ENCODE measurements at regions not wholly inside any gene's neighbourhood (a gene's known extent, or its start where the extent isn't known, plus 50 kb on each side); places are given as distances from the start of the nearest gene placed in this dataset.

DNA sequence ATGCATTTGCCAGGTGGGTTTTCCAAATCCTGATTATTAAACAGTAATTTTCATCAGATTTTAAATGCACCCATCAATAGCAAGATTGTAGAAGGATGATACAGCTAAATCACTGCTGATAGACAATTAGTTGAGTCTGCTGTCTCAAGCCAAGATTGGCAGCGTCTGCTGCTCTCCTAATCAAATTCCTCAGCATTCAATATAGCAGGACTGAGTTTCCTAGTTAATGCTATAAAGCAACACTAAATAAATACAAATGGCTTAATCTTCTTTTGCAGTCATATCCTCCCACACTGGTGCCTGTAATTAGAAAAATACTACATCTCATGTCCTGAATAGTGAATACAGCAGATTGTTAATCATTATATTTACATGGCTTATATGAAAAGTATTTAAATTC, 1028.8 kb downstream of the ADGRL2 start:
- DNase-seq (ENCODE audit: low read depth) = no peak
- TF ChIP-seq, protein P1, sequence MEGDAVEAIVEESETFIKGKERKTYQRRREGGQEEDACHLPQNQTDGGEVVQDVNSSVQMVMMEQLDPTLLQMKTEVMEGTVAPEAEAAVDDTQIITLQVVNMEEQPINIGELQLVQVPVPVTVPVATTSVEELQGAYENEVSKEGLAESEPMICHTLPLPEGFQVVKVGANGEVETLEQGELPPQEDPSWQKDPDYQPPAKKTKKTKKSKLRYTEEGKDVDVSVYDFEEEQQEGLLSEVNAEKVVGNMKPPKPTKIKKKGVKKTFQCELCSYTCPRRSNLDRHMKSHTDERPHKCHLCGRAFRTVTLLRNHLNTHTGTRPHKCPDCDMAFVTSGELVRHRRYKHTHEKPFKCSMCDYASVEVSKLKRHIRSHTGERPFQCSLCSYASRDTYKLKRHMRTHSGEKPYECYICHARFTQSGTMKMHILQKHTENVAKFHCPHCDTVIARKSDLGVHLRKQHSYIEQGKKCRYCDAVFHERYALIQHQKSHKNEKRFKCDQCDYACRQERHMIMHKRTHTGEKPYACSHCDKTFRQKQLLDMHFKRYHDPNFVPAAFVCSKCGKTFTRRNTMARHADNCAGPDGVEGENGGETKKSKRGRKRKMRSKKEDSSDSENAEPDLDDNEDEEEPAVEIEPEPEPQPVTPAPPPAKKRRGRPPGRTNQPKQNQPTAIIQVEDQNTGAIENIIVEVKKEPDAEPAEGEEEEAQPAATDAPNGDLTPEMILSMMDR (IDR thresholded peaks at IDR 0.05; ENCODE audit: insufficient read depth, low read depth, low read length, missing control alignments) = no peak
- no peak overlapping the region for H3K4me3 ChIP-seq (ENCODE audit: low read length)

DNA sequence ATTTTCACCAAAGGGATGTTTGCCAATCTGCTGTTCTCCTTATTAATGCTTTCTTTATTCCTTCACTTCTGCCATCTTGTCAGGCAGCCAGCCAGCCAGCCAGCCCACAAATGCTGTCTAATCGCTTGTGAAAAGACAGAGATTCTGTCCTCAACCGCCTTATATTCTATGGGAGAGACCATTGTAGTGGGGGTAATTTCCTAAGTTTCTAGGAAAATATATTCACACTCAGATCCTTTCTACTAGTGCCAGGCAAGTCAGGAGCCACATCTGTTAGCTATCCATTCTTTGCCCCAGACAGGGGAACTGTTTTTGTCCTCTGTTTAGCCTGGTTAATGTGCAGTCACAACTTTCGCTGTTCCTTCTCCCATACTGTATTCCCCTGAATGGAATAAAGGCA, 1023.1 kb downstream of the ADGRL2 start:
- no peak overlapping the region for H3K4me3 ChIP-seq (ENCODE audit: low read length)
- TF ChIP-seq, protein P1 (IDR thresholded peaks at IDR 0.05; ENCODE audit: insufficient read depth, low read depth, low read length, missing control alignments) = no peak
- DNase-seq (ENCODE audit: low read depth) = no peak

DNA sequence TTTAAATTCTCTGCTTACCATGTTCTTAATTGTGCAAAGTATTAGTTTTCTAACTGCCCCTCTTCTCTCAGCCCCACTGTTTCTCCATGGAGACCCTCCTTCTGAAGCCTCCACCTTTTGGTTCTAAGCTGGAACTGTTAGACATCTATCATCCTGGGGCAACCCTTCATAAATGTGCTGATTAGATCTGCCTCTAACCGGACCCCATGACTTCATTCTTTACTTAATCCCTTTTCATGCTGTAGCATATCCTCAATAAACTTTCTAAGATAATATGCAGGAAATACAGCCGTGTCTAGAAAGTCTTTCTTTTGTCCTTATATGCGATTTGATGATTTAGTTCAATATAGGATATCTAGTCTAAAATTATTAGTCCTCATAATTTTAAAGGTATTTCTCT, 1020.1 kb downstream of the ADGRL2 start:
- TF ChIP-seq, protein P1 (IDR thresholded peaks at IDR 0.05; ENCODE audit: insufficient read depth, low read depth, low read length, missing control alignments) = no peak
- H3K4me3 ChIP-seq (ENCODE audit: low read length) = no peak overlapping the region
- DNase-seq (ENCODE audit: low read depth) = no peak

DNA sequence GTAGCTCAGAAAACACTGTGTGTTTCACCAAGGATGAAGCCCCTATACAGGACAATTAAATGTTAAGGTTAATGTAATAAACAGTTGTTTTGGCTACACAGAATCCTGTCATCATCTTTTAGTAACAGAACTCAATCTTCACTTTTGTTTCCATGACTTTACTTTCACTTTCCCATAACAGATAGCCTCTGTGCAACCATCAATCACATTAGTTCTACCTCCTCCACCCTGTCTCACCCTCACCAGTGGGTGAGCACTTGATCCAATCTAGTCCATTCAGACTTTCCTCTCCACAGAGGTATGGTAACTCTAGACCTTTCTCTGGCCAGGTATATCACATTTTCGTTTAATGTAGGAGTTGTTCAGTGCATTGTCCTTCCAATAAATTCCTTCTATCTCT, 1018.5 kb downstream of the ADGRL2 start:
- no peak for DNase-seq (ENCODE audit: low read depth)
- no peak overlapping the region for H3K4me3 ChIP-seq (ENCODE audit: low read length)
- TF ChIP-seq, protein P1 (IDR thresholded peaks at IDR 0.05; ENCODE audit: insufficient read depth, low read depth, low read length, missing control alignments) = no peak

DNA sequence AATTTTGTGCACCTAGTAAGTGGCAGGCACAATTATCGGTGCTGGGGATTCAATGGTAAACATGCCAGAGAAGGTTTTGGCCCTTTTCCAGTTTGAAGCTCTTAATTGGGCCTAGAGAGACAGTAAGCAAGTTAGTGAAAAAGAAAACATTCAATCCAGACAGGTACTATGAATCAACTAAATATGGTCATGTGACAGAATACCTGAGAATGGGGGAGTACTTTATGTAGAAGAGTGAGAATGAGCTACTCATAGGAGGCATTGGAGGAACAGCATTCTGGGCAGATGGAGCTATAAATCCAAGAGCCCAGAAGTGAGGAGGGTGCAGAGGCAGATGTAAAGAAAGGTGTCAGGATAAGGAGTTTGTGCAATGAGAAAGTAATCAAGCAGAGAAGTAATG, 1017.9 kb downstream of the ADGRL2 start:
- TF ChIP-seq, protein P1 (IDR thresholded peaks at IDR 0.05; ENCODE audit: insufficient read depth, low read depth, low read length, missing control alignments) = no peak
- DNase-seq (ENCODE audit: low read depth) = peak; percentile 24

DNA sequence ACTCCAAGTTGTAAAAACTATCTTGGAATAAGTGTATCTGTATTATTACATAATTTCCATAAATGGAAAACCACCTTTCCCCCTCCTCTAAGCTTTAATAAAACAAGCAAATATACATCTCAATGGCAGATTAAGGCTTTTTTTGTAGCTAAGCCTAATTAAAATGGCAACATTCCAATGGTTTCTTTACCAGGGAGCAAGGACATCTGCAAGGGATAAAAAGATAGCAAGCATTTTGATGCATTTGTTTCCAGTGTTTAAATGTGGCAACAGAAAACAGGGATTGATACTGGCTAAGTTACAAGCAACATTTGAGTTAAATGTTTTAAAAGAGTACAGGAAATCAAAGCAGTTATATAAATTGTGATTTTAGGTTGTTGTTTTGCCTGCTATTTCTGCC, 1012.7 kb downstream of the ADGRL2 start:
- no peak for DNase-seq (ENCODE audit: low read depth)
- TF ChIP-seq, protein P1 (IDR thresholded peaks at IDR 0.05; ENCODE audit: insufficient read depth, low read depth, low read length, missing control alignments) = no peak
- H3K4me3 ChIP-seq (ENCODE audit: low read length) = no peak overlapping the region

More for the DNA sequence above, 1017.9 kb downstream of the ADGRL2 start:
- no peak overlapping the region for H3K4me3 ChIP-seq (ENCODE audit: low read length)

DNA sequence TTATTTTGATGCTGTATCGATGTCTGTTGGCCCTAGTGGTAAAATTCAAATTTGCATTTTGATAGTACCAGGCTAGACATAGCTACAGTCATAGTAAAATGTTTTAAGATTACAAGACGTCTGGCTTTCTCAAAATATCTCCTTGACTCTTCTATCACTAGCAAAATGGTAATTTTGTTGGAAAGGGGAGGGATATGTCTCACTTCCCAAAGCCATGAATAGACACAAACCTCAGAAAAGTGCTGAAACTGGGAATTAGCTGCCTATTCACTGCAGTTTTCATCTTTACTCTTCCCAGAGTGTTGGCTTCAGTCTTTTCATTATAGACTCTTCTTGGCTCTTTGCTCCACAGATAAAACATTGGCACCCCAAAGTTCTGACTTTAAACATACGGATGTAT, 1009.9 kb downstream of the ADGRL2 start:
- TF ChIP-seq, protein P1 (IDR thresholded peaks at IDR 0.05; ENCODE audit: insufficient read depth, low read depth, low read length, missing control alignments) = no peak
- no peak overlapping the region for H3K4me3 ChIP-seq (ENCODE audit: low read length)

More for the DNA sequence above, 1009.9 kb downstream of the ADGRL2 start:
- no peak for DNase-seq (ENCODE audit: low read depth)
